GM12872 (cell line): ENCODE measurements at regions not wholly inside any gene's neighbourhood (a gene's known extent, or its start where the extent isn't known, plus 50 kb on each side); places are given as distances from the start of the nearest gene placed in this dataset.

Source experiments
- TF ChIP-seq, protein P1 (sequence below): IDR thresholded peaks from 3 replicates; pipeline ENCODE4 v1.5.1; 2011; ENCODE audit warnings: low read depth, mild to moderate bottlenecking, low read length, moderate library complexity; ENCODE audit not compliant: insufficient read depth

DNA sequence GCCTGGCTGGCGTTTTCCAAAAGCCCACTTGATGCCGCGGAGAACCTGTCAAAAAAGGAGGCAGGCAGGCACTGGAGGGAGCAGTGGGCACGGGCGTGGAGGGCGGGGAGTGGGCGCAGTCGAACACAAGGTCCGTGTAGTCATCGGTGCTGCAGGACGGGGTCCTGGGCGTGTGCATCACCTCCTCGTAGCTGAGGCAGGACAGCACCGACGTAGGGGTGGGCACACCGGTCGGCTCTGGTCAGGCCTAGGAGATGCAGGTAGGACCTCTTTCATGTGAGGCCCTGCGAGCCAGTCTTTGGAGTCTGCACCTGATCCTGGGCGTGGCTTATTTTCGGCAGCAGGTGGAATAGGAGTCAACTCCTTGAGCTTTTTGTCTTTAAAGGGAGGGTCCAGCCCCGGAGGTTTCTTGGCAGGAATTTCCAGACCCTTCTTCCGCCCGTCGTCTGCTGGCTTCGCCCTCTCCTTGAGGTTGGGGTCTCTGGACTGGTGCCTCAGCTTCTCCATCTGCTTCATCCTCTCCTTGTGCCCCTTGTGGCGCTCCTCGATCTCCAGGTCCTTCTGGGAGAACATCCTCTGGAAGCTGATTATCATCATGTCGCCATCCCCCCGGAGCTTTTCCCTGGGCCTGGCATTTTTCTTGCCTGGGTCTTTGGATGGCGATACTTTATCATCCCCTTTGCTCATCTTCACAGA, 892.5 kb upstream of the LRRTM1 start:
- TF ChIP-seq, protein P1, sequence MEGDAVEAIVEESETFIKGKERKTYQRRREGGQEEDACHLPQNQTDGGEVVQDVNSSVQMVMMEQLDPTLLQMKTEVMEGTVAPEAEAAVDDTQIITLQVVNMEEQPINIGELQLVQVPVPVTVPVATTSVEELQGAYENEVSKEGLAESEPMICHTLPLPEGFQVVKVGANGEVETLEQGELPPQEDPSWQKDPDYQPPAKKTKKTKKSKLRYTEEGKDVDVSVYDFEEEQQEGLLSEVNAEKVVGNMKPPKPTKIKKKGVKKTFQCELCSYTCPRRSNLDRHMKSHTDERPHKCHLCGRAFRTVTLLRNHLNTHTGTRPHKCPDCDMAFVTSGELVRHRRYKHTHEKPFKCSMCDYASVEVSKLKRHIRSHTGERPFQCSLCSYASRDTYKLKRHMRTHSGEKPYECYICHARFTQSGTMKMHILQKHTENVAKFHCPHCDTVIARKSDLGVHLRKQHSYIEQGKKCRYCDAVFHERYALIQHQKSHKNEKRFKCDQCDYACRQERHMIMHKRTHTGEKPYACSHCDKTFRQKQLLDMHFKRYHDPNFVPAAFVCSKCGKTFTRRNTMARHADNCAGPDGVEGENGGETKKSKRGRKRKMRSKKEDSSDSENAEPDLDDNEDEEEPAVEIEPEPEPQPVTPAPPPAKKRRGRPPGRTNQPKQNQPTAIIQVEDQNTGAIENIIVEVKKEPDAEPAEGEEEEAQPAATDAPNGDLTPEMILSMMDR = no peak

DNA sequence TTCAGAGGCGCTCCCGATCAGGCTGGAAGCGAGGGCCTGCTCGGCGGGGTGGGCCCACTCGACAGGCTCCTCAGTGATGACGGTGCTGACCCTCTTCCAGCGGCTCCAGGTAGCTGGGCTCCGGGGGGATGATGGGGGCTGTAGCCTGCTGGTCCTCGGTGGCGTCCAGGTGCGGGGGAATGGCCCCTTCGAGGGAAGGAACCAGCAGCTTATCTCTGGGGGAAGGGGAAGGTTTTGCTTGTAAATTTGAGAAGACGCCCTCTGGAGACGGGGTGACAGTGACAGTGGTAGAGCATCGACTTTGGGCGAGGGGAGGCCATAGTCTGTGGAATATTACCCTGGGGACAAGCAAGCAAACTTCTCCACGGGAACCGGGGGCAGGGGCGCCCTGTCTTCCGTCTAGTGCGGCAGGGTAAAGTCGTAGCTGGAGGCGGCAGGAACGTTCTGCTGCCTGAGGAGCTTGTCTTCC, 891.9 kb upstream of the LRRTM1 start:
- TF ChIP-seq, protein P1 = no peak

DNA sequence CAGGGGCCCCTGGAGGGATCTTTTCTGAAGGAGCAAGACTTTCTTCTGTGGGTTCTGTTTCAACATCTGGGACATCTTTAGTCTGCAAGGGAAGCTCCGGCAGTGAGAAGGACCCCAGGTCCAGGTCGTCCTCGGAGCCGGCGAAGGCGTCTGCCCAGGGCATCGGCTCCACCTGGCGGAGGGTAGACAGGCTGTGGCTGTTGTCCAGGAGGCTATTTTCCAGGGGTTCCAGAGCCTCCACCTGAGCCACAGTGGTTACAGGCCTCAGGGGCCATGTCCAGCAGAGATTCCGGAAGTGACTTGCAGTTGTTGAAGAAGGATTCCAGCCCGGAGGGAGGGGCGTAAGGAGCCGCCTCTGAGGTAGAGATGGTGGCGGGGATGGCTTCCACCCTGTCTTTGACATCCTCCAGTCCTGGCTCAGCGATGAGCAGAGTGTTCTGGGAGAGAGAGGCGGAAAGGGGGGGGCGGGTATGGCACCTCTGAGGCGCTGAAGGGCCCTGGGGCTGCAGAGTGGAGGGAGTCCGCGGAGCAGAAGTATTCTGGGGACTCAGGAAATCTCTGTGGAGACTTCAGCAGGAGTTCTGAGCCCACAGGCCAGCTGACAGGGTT, 891.3 kb upstream of the LRRTM1 start:
- TF ChIP-seq, protein P1 = no peak

DNA sequence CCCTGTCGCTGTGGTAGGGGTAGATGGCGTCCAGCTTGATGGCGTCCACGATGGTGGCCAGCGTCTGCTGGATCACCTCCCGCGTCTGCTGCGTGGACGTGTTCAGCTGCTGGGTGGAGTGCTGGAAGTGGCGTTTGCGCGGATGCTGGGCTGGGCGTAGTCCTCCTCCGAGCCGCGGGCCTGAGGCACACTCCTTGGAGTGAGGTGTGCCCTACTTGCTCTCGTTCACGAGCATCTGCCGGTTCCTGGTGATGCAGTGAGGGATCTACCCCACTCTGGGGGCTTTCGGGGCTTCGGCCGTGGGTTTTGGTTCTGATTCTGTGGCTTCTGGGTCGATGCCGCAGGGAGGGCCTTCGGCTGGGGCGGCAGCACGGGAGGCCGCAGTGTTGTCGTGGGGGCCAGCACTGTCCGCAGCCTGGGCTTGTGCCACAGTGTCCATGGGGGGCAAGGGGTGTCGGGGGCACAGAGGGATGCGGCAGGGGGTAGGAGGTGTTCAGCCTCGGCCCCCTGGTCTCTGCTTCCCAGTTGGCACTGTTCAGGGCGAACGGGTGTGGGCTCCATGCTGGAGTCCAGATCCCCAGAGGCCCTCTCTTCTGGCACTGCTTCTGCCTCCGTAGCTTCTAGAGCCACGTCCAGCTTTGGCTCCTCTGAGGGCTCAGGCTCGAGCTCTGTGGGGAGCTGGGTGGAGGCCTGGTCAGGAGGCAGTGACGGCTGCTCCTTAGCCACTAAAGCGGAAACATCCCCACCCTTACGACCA, 890.6 kb upstream of the LRRTM1 start:
- TF ChIP-seq, protein P1 = no peak

DNA sequence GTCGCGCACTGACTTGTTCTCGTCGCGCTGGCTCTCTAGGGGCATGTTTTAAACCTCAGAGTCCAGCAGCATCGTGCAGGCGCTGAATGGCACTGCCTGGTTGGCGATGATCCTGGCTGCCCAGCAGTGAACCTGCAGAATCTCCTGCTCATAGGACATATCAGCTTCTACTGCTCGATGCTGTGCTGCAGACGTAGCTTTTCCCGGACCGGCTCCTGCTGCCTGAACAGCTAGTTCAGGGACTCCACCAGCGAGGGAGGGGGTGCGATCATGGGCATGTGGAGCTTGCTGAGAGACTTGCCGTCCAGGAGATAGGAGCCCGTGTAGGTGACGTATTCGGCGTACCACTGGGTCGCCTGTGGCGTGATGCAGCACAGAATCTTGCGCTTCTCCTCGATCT, 890.0 kb upstream of the LRRTM1 start:
- TF ChIP-seq, protein P1 = no peak

DNA sequence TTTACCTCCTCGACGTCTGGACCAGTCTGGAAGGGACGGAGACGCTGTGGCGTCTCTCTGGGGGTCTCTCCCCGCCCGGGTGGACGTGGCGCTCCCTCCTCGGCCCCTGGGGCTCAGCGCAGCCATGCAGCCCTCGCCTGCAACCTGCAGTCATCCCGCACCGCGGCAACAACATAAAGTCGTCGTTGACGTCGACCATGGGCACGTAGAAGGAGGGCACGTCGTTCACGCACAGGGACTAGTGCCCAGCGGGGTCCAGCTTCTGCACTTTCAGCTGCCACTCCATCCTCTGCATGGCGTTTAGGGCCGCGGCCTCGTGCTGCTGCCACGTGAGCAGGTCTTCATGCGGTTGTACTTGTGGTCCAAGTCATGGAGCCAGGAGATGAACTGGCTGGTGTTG, 889.6 kb upstream of the LRRTM1 start:
- TF ChIP-seq, protein P1 = no peak

DNA sequence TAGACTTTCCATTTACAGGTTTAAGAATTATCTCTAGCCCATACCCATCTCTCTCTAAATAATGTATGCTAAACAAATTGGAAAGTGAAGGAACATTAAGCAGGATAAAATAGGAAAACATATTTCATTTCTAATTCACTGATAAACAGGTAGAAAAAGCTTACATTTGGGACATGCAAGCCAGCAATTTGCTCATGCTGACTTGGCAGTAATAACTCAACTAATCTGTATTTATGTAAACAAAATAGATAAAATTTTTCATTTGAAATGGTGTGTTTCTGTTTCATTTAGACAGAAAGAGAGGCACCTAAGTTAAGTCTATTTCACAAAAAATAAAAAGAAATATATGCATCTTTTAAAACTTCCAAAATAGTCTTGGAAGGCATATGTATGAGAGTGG, 877.3 kb upstream of the LRRTM1 start:
- TF ChIP-seq, protein P1 = no peak
